ENCODE measurements at regions not wholly inside any gene's neighbourhood (a gene's known extent, or its start where the extent isn't known, plus 50 kb on each side); places are given as distances from the start of the nearest gene placed in this dataset.
"Not testable (repeated sequence)": the region's sequence is repeated elsewhere in the genome, so short reads cannot be mapped to it uniquely, and the experiment has no call there.

DNA sequence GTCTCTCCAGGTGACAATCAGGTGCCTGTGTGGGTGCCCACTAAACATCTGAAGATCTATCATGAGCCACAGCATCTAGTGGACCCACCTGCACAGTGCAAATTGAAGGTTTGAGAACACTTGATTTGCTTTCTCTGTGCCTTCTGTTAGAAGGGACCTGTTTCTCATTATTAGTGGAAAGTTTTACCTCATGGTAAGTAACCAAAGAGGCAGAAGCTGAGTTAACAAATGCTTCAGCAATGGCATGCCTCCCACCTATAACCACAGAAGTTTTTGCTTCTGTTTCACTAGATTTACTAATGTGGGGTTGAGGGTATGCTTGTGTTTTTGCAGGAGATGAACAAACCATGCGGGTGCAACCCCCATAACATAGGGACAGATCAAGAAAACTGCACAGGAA lies 297.4 kb upstream of the DKK2 start:
- Histone ChIP-seq H3K4me1 (ENCODE audit: insufficient read depth, low read length, poor library complexity, severe bottlenecking) (no peaks in the 10 kb centered on the region), H3K4me3 (ENCODE audit: low read depth, low read length, poor library complexity, severe bottlenecking) (no peak overlapping the region), H3K27me3 (replicated peaks; ENCODE audit: insufficient read depth, low read depth, low read length, poor library complexity) (no peaks in the 10 kb centered on the region), H3K9me3 (ENCODE audit: low read depth, low read length, poor library complexity, severe bottlenecking) (peaks cover under 1% of the 10 kb centered on the region), H3K27ac (ENCODE audit: low read depth, low read length, poor library complexity, severe bottlenecking) (no peak overlapping the region), H3K36me3 (ENCODE audit: insufficient read depth, low read length, poor library complexity, severe bottlenecking) (no peaks in the 10 kb centered on the region)
- no peak for DNase-seq (ENCODE audit: low spot score)
- ChIA-PET CTCF (no interaction called here), POLR2A (ENCODE audit: low non-redundant PET) (no interaction called here)
- TF ChIP-seq EZH2 (IDR thresholded peaks at IDR 0.05; ENCODE audit: borderline replicate concordance, low read depth, low read length, poor library complexity, severe bottlenecking) = no peak
- TF ChIP-seq, protein P1, sequence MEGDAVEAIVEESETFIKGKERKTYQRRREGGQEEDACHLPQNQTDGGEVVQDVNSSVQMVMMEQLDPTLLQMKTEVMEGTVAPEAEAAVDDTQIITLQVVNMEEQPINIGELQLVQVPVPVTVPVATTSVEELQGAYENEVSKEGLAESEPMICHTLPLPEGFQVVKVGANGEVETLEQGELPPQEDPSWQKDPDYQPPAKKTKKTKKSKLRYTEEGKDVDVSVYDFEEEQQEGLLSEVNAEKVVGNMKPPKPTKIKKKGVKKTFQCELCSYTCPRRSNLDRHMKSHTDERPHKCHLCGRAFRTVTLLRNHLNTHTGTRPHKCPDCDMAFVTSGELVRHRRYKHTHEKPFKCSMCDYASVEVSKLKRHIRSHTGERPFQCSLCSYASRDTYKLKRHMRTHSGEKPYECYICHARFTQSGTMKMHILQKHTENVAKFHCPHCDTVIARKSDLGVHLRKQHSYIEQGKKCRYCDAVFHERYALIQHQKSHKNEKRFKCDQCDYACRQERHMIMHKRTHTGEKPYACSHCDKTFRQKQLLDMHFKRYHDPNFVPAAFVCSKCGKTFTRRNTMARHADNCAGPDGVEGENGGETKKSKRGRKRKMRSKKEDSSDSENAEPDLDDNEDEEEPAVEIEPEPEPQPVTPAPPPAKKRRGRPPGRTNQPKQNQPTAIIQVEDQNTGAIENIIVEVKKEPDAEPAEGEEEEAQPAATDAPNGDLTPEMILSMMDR (conservative IDR thresholded peaks at IDR 0.05; ENCODE audit: low read depth, low read length) = no peak
- intact Hi-C loops (cut with micrococcal nuclease; ENCODE audit: unreplicated experiment) = no loop called here
- no TSS peak for BruUV-seq (replicated peaks)

DNA sequence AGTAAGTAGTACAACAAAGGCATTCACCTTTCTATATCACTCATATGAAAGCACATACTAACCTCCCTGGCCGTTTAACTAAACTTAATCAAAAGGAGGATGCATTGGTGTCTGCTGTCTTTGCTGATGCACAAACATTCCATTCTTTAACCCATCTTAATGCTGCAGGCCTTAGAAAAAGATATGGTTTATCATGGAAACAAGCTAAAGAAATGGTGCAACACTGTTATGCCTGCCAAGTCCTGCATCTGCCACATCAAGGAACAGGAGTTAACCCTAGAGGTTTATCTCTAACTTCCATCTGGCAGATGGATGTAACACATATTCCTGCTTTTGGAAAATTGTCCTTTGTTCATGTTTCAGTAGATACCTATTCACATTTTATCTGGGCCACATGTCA lies 296.5 kb upstream of the DKK2 start:
- CTCF ChIA-PET; DNase-seq (ENCODE audit: low spot score); H3K4me3 ChIP-seq (ENCODE audit: low read depth, low read length, poor library complexity, severe bottlenecking); H3K27ac ChIP-seq (ENCODE audit: low read depth, low read length, poor library complexity, severe bottlenecking); BruUV-seq (replicated peaks); intact Hi-C loops (cut with micrococcal nuclease; ENCODE audit: unreplicated experiment); H3K9me3 ChIP-seq (ENCODE audit: low read depth, low read length, poor library complexity, severe bottlenecking); H3K36me3 ChIP-seq (ENCODE audit: insufficient read depth, low read length, poor library complexity, severe bottlenecking); H3K27me3 ChIP-seq (replicated peaks; ENCODE audit: insufficient read depth, low read depth, low read length, poor library complexity); H3K4me1 ChIP-seq (ENCODE audit: insufficient read depth, low read length, poor library complexity, severe bottlenecking); POLR2A ChIA-PET (ENCODE audit: low non-redundant PET): not testable (repeated sequence)

DNA sequence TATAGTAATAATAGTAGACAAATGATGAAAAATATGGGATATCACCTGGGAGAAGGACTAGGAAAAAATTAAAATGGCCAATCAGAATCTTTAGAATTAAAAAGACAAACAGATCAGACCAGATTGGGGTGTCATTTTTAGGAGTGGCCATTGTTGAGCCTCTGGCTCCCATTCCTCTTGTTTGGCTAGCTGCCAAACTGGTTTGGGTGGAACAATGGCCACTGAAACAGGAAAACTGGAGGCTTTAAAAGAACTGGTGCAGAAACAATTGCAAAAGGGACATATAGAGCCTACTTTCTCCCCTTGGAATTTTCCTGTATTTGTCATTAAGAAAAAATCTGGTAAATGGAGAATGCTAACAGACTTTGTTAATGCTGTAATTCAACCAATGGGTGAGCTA lies 294.8 kb upstream of the DKK2 start:
- BruUV-seq (replicated peaks) = no TSS peak
- ChIA-PET POLR2A (ENCODE audit: low non-redundant PET) (no interaction called here), CTCF (no interaction called here)
- H3K9me3 ChIP-seq (ENCODE audit: low read depth, low read length, poor library complexity, severe bottlenecking) = peaks cover 15% of the 10 kb centered on the region
- intact Hi-C loops (cut with micrococcal nuclease; ENCODE audit: unreplicated experiment) = no loop called here
- no peak overlapping the region for H3K27ac ChIP-seq (ENCODE audit: low read depth, low read length, poor library complexity, severe bottlenecking)
- H3K36me3 ChIP-seq (ENCODE audit: insufficient read depth, low read length, poor library complexity, severe bottlenecking) = no peaks in the 10 kb centered on the region
- H3K4me1 ChIP-seq (ENCODE audit: insufficient read depth, low read length, poor library complexity, severe bottlenecking) = no peaks in the 10 kb centered on the region
- TF ChIP-seq, protein P1 (conservative IDR thresholded peaks at IDR 0.05; ENCODE audit: low read depth, low read length) = no peak
- no peak for TF ChIP-seq EZH2 (IDR thresholded peaks at IDR 0.05; ENCODE audit: borderline replicate concordance, low read depth, low read length, poor library complexity, severe bottlenecking)
- DNase-seq (ENCODE audit: low spot score) = no peak
- no peak overlapping the region for H3K4me3 ChIP-seq (ENCODE audit: low read depth, low read length, poor library complexity, severe bottlenecking)
- H3K27me3 ChIP-seq (replicated peaks; ENCODE audit: insufficient read depth, low read depth, low read length, poor library complexity) = no peaks in the 10 kb centered on the region

DNA sequence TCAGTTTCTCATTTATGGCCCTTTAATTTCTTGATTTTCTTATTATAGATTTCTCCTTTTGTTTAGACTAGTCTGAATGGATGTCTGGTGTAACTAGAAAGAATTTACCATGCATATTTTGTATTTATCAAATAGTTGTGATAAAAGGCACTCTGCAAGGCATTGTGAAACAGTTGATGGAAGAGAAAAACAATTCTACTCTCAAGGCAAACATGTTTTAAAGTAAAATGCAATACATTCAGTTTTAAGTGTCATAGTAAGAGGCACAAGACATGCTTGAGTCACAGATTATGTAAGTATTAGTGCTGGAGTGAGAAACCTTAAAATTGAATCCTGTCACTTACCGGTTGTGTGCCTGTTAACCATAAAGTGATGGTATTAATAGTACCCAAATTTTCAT lies 283.3 kb upstream of the DKK2 start:
- Histone ChIP-seq H3K9me3 (ENCODE audit: low read depth, low read length, poor library complexity, severe bottlenecking) (no peaks in the 10 kb centered on the region), H3K27ac (ENCODE audit: low read depth, low read length, poor library complexity, severe bottlenecking) (no peak overlapping the region), H3K4me3 (ENCODE audit: low read depth, low read length, poor library complexity, severe bottlenecking) (no peak overlapping the region), H3K36me3 (ENCODE audit: insufficient read depth, low read length, poor library complexity, severe bottlenecking) (no peaks in the 10 kb centered on the region), H3K4me1 (ENCODE audit: insufficient read depth, low read length, poor library complexity, severe bottlenecking) (peaks cover 23% of the 10 kb centered on the region), H3K27me3 (replicated peaks; ENCODE audit: insufficient read depth, low read depth, low read length, poor library complexity) (no peaks in the 10 kb centered on the region)
- BruUV-seq (replicated peaks) = no TSS peak
- POLR2A ChIA-PET (ENCODE audit: low non-redundant PET) = no interaction called here
- intact Hi-C loops (cut with micrococcal nuclease; ENCODE audit: unreplicated experiment) = no loop called here
- TF ChIP-seq, protein P1 (conservative IDR thresholded peaks at IDR 0.05; ENCODE audit: low read depth, low read length) = no peak
- no peak for TF ChIP-seq EZH2 (IDR thresholded peaks at IDR 0.05; ENCODE audit: borderline replicate concordance, low read depth, low read length, poor library complexity, severe bottlenecking)
- CTCF ChIA-PET = no interaction called here
- no peak for DNase-seq (ENCODE audit: low spot score)

All from A673 (cell line).